ENCODE measurements at regions not wholly inside any gene's neighbourhood (a gene's known extent, or its start where the extent isn't known, plus 50 kb on each side); places are given as distances from the start of the nearest gene placed in this dataset.

DNA sequence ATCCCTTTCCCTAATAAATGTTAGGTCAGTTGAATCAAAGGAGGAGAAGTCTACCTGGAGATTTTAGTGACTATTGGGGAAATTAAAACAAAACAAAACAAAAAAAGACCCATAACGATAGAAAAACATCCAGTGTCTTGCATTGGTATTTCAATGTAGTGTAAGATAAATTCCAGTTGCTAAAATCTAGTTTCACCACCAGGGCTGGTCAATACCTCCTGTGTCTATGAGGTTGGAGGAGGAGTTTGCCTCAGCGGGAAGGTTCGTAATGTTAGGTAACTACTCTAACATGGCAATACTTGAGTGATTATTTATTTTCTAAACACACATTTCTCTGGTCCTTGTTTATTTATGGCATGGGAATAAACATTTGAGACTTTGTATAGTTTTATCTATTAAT lies 483.2 kb downstream of the FGF9 start:
- POLR2A ChIA-PET, result no interaction called here
- Histone ChIP-seq H3K4me3 (ENCODE audit: low read depth, low read length) (no peak overlapping the region), H3K36me3 (ENCODE audit: control insufficient read depth, insufficient read depth, low read length) (no peaks in the 10 kb centered on the region), H3K27me3 (ENCODE audit: control insufficient read depth, insufficient read depth, low read length) (no peaks in the 10 kb centered on the region)
- CTCF ChIA-PET, result no interaction called here
- no peak for DNase-seq (ENCODE audit: low read depth)
- no peak for TF ChIP-seq CTCF (IDR thresholded peaks at IDR 0.05; ENCODE audit: insufficient read depth, low read depth, low read length)

- DNase-seq (ENCODE audit: low read depth), result no peak
- Histone ChIP-seq H3K4me3 (ENCODE audit: low read depth, low read length) (no peak overlapping the region), H3K27me3 (ENCODE audit: control insufficient read depth, insufficient read depth, low read length) (no peaks in the 10 kb centered on the region), H3K36me3 (ENCODE audit: control insufficient read depth, insufficient read depth, low read length) (no peaks in the 10 kb centered on the region)
- ChIA-PET CTCF (no interaction called here), POLR2A (no interaction called here)
- TF ChIP-seq CTCF (IDR thresholded peaks at IDR 0.05; ENCODE audit: insufficient read depth, low read depth, low read length), result no peak
Measured at GRCh38 chr13:22161871-22162270, 491.0 kb downstream of the FGF9 start.

DNA sequence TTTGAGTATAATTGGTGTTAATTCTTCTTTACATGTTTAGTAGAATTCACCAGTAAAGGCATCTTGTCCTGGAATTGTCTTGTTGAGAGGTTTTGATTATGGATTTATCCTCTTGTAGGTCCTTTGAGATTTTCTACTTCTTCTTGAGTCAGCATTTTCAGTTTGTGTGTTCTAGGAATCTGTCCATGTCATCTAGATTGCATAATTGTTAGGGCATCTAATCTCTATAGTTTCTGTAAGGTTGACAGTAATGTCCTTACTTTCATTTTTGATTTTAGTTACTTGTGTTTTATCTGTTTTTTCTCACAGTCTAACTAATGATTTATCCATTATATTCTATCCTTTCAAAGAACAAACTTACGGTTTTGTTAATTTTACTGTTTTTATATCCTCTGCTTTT lies 492.0 kb downstream of the FGF9 start:
- no peak for TF ChIP-seq CTCF (IDR thresholded peaks at IDR 0.05; ENCODE audit: insufficient read depth, low read depth, low read length)
- CTCF ChIA-PET, result no interaction called here
- POLR2A ChIA-PET, result no interaction called here
- Histone ChIP-seq H3K36me3 (ENCODE audit: control insufficient read depth, insufficient read depth, low read length) (no peaks in the 10 kb centered on the region), H3K4me3 (ENCODE audit: low read depth, low read length) (no peak overlapping the region), H3K27me3 (ENCODE audit: control insufficient read depth, insufficient read depth, low read length) (no peaks in the 10 kb centered on the region)
- no peak for DNase-seq (ENCODE audit: low read depth)

GRCh38 chr13:22168437-22169190 lies 497.7 kb downstream of the FGF9 start:
- no peak overlapping the region for H3K4me3 ChIP-seq (ENCODE audit: low read depth, low read length)
- H3K36me3 ChIP-seq (ENCODE audit: control insufficient read depth, insufficient read depth, low read length), result no peaks in the 10 kb centered on the region
- CTCF ChIA-PET, result interaction anchor here (1.0 kb wide), 1 partner anchor 9 kb away, joined by 3 read pairs; no protein-coding TSS in a partner anchor
- TF ChIP-seq CTCF (IDR thresholded peaks at IDR 0.05; ENCODE audit: insufficient read depth, low read depth, low read length), result no peak
- no peaks in the 10 kb centered on the region for H3K27me3 ChIP-seq (ENCODE audit: control insufficient read depth, insufficient read depth, low read length)
- no peak for DNase-seq (ENCODE audit: low read depth)
- POLR2A ChIA-PET, result no interaction called here

DNA sequence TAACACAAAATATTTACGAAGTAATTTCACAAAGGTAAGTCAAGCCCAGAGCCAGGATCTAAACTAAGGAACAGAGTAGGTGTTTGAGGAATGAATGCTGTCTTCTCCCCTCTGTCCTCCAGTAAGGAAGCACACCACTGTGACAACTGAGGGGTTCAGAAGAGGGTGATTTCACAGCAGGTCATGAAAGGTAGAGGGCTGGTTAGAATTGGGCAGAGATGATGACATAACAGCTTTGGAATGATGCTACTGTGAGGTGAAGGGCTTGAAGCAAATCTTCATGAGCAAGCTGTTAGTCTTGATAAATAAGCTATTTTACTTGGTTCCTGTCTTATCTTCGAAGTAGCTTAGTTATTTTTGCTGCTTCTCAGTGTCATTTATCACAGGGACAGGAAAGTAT lies 498.6 kb downstream of the FGF9 start:
- ChIA-PET POLR2A (no interaction called here), CTCF (interaction anchor here (1.0 kb wide), 1 partner anchor 10 kb away, joined by 3 read pairs; no protein-coding TSS in a partner anchor)
- Histone ChIP-seq H3K4me3 (ENCODE audit: low read depth, low read length) (no peak overlapping the region), H3K27me3 (ENCODE audit: control insufficient read depth, insufficient read depth, low read length) (no peaks in the 10 kb centered on the region), H3K36me3 (ENCODE audit: control insufficient read depth, insufficient read depth, low read length) (no peaks in the 10 kb centered on the region)
- DNase-seq (ENCODE audit: low read depth), result no peak
- TF ChIP-seq CTCF (IDR thresholded peaks at IDR 0.05; ENCODE audit: insufficient read depth, low read depth, low read length), result no peak

Data from BJ (cell line).